Stimulated activated CD4-positive, alpha-beta T cell treated with anti-CD3 and anti-CD28 coated beads, Interleukin-2, amount 100 ng/mL, for 4 hours (primary cell): ENCODE measurements at regions not wholly inside any gene's neighbourhood (a gene's known extent, or its start where the extent isn't known, plus 50 kb on each side); places are given as distances from the start of the nearest gene placed in this dataset.

Source experiments
- DNase-seq: peaks from one replicate; pipeline ENCODE4 v3.0.0-alpha.2; 2020; ENCODE audit warnings: low read depth

GRCh38 chr10:130799532-130799931, 512.0 kb downstream of the TCERG1L start:
- no peak for DNase-seq

GRCh38 chr10:130800281-130800680, 511.2 kb downstream of the TCERG1L start:
- no peak for DNase-seq

DNA sequence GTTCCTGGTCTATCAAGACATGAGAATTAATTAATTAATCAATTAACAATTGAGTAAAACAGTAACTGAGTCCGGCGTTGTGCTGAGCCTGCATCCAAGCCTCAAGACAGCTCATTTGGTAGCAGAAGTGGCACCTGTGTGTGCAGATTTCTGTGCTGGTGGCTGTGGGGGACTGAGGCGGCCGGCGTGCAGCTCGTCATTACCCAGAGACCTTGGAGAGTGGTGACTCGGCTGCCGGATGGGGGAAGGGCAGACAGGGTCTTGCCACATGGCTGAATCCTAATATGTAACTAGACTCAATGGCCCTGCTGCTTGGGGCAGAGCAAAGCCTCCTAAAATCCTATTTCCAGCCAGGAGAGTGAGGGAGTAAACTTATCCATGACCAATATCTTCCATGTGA, 510.2 kb downstream of the TCERG1L start:
- no peak for DNase-seq

GRCh38 chr10:130801784-130802183, 509.7 kb downstream of the TCERG1L start:
- no peak for DNase-seq

DNA sequence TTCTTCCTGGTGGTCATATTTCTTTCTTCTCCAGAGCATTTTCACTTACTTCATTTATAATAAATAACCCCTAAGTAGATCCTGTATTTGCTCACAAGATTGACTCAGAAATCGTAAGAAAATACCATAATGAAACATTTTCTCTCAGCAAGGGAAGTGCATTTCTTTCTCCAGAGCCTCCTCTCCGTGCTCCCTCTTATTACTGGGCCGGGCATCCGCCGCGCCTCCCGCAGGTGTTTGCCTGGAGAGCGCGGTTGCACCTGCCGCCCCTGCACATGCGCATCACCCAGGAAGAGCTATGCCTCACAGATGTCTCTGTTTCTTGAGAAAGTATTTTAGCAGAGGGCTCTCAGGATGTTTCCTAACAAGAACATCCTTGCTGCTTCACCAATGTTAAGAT, 509.2 kb downstream of the TCERG1L start:
- no peak for DNase-seq

DNA sequence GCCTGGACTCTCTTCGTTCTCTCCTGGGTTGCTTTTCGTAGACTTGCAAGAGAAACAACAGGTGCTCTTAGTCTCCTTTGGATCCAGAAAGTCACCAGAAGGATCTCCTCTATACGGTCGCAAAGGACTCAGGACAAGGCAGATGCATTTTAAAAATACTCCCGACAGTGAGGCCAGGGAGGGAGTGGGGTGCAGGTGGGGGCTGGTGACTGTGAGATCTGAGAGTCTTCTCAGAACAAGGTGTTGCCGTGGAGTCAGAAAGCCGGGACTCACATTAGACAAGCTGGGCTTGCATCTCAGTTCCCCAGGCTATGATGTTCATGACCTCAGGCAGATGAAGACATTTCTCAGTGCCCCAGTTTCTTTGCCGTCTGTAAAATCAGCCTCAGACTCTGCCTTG, 507.2 kb downstream of the TCERG1L start:
- DNase-seq = no peak

- DNase-seq = no peak
Measured at GRCh38 chr10:130804778-130805634, 506.5 kb downstream of the TCERG1L start.

GRCh38 chr10:130805635-130806030, 505.9 kb downstream of the TCERG1L start:
- no peak for DNase-seq

DNA sequence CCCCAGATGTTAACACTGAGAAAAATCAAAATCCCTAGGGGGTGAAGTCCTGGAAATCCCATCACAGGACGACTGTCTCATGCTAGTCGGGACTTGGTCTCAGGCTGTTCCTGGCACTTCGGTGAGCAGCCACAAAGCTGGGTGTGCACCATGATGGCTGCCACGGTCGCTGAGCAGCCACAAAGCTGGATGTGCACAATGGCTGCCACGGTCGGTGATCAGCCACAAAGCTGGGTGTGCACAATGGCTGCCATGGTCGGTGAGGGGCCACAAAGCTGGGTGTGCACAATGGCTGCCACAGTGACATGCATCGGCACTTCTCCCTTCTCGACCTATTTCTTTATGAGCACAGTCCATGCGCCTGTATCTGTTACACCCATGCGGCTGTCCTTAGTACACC, 505.1 kb downstream of the TCERG1L start:
- no peak for DNase-seq

DNA sequence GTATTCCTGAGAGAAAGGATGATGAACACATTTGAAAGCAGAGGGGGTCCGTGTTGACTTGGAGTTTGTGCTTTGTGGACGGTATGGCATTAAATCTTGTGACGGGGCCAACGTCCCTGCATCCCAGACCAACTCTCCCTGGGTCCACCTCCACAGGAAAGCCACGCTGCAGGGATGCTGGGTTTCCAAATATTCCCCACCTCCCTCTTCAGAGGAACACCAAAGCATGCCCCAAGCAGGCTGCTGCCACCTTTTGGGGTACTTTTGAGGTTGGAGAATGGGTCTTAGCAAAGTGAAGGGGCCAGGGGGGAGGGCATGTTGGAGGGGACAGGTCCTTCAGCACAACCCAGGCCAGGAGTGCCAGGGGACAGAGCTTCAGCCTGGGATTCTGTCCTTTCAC, 504.4 kb downstream of the TCERG1L start:
- no peak for DNase-seq

- no peak for DNase-seq
Measured at GRCh38 chr10:130807721-130808120, 503.8 kb downstream of the TCERG1L start.

DNA sequence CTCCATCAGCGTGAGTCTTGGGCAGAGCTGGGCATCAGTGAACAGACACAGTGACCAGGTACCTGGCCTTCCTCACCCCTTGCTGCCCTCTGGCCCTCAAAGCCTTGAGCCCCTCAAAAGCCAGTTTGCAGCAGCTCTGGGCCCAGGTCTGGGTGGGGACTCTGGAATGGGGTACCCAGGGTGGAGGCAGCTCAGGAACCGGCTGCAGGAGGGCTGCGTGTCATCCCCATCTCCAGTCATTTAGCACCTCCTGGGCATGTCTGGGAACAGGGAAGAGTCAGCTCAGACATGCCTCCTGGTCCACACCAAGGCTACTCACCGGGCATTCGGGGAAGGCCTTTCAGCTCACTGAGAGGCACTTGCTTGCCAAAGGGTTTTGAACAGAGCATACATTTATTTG, 503.3 kb downstream of the TCERG1L start:
- no peak for DNase-seq

GRCh38 chr10:130808686-130809085, 502.8 kb downstream of the TCERG1L start:
- DNase-seq = no peak

- no peak for DNase-seq
Measured at GRCh38 chr10:130809181-130809580, 502.3 kb downstream of the TCERG1L start.

DNA sequence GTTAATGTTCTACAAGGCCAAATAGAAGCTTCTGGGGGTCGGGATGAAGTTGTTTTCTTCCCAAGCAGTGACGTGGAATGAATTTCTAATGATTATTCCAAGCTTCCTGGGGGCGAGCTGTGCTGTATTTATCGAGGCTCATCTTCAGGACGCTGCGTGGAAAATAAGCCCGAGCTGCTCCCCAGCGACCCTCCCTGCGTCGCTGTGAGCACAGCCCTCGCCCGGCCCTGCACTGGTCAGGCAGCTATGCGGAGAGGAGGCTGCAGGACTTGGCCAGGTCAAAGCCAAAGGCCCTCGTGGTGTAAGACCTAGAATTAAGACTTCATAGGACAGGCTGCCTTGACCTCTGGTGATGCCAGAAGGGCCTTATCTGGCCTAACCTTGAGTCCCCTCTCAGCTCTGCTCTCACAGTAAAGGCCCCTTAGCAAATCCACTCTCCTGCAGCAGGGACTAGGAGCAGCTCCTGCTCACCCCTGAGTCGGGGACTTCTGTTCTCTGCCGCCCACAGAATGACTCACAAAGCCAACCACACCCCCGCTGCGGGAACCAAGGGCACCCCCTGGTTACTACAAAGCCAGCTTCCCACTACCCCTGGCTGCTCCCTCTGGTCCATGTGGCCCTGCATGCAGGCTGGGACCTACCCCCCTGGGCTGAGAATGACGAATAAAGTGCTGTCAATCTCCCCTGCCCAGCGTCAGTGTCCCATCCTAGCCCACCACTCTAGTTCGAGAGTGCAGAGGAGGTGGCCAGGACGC, 501.6 kb downstream of the TCERG1L start:
- no peak for DNase-seq

DNA sequence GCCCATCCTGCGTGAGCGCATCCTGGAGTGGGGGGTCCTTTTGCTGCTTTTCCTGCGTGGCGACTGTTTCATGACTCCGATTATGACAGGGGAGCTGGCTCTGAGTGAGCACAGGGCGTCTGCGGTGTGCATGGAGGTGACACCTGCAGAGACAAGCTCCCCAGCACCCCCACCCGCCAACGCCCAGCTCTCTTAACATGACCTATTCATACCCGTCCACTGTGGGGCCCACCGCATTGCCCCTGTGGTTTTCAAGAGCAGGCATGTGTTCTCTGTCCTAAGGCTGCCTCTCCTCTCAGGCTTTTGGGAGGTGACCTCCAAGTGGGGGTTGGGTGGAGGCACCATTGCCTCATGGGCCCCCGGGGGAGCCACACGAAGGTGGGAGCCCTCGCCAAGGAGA, 500.7 kb downstream of the TCERG1L start:
- DNase-seq = no peak

- no peak for DNase-seq
Measured at GRCh38 chr10:130812381-130813148, 499.0 kb downstream of the TCERG1L start.

- no peak for DNase-seq
Measured at GRCh38 chr10:130814610-130815009, 496.9 kb downstream of the TCERG1L start.

GRCh38 chr10:130816116-130816901, 495.2 kb downstream of the TCERG1L start:
- DNase-seq = no peak

DNA sequence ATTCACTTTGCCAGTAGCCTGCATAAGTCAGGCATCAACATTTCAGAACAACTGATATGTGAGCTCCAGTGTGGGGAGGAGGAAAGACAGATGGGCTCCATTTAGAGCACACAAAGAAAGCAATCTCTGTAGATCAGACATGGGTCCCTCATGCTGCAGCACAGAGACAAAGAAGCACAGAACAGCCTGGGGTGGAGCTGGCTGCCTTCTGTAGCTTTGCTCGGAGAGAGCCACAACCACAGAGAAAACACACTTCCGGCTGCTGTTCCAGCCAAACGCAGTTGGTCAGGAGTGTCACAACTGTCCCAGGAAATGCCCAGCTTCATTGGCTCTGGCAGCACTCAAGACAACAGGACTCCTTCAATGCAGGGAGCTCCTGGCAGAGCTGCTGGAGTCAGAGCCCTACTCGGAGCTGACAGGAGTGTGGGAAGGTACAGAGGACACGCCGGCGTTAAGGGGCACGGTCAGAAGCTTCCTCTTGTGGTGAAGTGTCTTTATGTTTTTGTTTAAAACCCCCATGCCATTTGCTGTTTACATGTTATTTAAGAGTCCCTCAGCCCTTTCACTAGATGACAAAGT, 494.4 kb downstream of the TCERG1L start:
- no peak for DNase-seq

- DNase-seq = no peak
Measured at GRCh38 chr10:130817674-130818073, 493.8 kb downstream of the TCERG1L start.
